Suppressor macrophage treated with lipopolysaccharide for 1 hour (primary cell): ENCODE measurements at regions not wholly inside any gene's neighbourhood (a gene's known extent, or its start where the extent isn't known, plus 50 kb on each side); places are given as distances from the start of the nearest gene placed in this dataset.
A peak's percentile ranks its signal among the peaks of the same experiment; 100 is the strongest.

Experiments used
- DNase-seq, 3 donors: peaks; one replicate each; pipeline ENCODE4 v3.0.0-alpha.2; 2020 to 2022

DNA sequence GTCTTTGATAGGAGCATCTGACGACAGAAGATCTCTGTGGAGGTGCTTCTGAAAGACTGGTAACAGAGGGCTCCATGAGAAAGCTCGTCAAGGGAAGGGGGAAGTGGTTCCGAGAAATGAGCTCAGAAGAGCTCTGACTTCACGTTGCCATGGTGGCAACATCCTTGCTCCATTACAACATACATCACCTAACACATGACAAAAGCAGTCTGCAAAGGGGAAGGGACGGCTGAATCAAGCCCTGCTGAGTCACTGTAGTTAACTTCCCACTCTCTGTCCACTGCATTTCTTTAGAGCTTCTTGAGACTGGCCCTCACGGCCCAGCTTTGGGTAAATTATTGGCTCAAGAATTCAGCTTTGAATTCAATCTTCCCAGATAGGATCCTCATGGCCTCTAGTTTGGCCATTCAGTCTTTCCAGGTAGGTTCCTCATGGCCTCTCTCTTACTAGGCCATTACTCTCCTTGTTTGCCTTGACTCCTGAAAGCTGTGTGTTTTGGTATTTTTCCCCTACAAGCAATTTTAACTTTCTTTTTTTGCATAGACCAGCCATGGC is 88.0 kb upstream of the ZNF648 start:
- DNase-seq: peak; percentile 93 to 99 (median 97)

- peak in 1 of 3 donors; percentile 19 for DNase-seq
These were observed 86.4 kb upstream of the ZNF648 start for GRCh38 chr1:182147951-182148350.

- peak; percentile 89 to 99 (median 95) for DNase-seq
These were observed 85.8 kb upstream of the ZNF648 start for GRCh38 chr1:182147136-182147820.

- DNase-seq: peak in 1 of 3 donors; percentile 32
These were observed 84.8 kb upstream of the ZNF648 start for GRCh38 chr1:182146286-182146685.

GRCh38 chr1:182145441-182145840 is 83.9 kb upstream of the ZNF648 start:
- DNase-seq: peak; percentile 40 to 72 (median 53)

GRCh38 chr1:182144646-182145030 is 83.1 kb upstream of the ZNF648 start:
- DNase-seq: no peak

- DNase-seq: peak; percentile 78 to 92 (median 82)
These were observed 82.5 kb upstream of the ZNF648 start for GRCh38 chr1:182143825-182144645.

DNA sequence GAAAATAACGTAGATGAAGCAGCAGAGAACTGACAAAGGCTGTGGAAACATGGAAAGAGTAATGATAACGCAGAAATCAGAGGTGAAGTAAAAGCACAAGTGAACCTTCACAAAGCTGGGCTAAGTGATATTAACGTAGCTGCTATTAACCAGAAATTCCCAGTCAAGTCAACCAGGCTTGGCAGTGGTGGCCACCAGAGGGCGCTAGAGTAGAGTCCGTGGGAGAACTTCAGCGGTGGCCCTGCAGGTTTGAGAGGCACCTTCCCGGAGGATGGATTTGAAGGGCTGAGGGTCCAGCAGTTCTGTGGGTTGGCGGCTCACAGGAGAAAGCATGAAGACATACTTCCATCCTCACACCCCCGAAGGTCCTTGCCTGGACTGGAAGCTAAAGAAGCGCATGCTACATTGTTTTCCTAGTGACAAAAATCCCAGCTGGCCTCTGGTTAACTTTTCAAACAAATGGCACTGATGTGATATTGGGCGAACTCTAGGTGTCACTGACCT is 81.7 kb upstream of the ZNF648 start:
- DNase-seq: peak; percentile 92 to 95 (median 94)

GRCh38 chr1:182142621-182143020 is 81.1 kb upstream of the ZNF648 start:
- DNase-seq: peak in 1 of 3 donors; percentile 12

- peak in 1 of 3 donors; percentile 5 for DNase-seq
These were observed 79.5 kb upstream of the ZNF648 start for GRCh38 chr1:182141040-182141439.

DNA sequence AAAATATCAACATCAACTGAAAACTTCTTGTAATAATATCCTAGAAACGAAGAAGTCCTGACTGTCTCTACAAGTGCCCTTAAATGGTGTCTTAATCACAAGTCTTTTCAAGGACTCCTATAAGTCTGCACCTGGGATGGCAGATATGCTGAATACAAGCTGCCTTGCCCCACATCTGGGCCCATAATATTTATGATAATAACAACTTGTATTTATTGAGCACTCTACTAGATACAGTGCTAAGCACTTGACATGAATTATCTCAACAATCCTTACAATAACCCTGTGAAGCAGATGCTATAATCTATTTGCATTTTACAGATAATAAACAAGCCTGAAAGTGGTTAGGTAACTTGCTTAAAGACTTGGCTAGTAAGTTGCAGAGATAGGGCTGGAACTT is 78.0 kb upstream of the ZNF648 start:
- no peak for DNase-seq

DNA sequence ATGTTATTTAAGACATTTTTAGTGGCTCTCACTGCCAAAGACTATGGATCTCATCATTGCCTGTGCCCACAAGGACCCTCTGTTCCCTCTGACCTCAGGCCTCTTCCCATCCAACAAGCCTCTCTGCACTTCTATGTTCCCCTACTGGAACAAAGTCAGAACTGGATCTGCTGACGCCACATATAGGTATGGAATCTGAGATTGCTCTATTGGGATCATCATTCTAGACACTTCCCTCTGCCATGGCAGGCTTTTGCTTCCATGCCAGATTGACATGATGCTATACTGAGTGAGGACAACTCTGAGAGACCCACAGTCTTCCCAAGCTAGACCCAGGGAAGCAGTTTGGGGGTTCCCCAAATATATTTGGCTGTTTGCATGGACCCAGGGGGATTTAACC is 76.0 kb upstream of the ZNF648 start:
- DNase-seq: no peak

DNA sequence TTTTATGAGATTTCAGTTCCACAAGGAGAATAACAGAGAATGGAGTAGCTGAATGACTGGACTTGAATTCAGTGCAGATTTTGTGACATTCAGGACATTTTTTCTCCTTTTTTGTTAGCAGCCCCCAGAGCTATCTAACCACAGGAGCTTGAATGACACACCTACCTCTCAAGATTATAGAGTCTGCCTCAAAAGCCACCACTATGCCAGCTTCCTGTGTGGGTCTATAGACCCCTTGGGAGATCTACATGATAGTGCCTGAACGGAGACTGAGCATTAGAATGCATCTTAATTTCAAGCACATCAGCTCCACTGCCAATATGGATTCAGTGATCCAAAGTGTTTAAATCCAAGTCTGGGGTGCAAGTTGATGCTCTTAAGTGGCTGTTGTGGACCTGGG is 74.4 kb upstream of the ZNF648 start:
- no peak for DNase-seq

- no peak for DNase-seq
These were observed 72.7 kb upstream of the ZNF648 start for GRCh38 chr1:182134257-182134656.

- DNase-seq: no peak
These were observed 71.7 kb upstream of the ZNF648 start for GRCh38 chr1:182133181-182133580.

DNA sequence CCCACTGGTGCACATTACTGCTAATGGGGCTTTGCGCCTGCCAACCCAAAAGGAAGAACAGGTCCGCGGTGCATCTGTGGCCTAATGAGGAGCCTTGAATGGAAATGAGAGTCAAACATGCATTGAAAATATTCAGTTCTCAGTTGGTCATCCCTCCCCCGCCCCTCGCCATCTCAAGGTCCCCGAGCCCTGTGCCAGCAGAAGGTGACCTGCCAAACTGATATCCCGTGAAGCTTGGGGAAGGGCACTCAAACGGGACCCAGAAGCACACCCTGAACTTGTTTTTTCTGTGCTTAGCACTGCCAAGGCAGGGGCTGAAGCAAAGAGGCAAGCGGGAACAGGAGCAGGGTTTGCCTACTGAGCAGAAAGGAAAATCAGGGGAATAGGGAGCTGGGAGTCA is 67.9 kb upstream of the ZNF648 start:
- DNase-seq: no peak

GRCh38 chr1:182128502-182128901 is 67.0 kb upstream of the ZNF648 start:
- DNase-seq: no peak

GRCh38 chr1:182127656-182128055 is 66.1 kb upstream of the ZNF648 start:
- DNase-seq: no peak

- DNase-seq: no peak
These were observed 64.8 kb upstream of the ZNF648 start for GRCh38 chr1:182126272-182126800.

DNA sequence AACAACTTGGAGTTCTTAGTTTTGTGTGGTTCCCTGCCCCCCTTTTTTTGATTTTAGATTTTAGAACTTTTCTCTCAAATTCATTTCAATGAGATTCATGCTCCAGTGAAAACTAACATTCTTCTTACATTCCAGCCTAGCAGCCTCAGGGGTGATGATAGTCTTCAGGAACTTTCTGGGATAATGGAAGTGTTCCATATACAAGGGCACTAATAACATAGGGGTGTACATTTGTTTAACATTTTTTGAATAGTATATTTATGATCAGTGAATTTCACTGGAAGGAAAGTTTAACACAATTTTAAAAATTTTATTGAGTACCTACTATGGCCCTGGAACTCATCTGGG is 61.4 kb upstream of the ZNF648 start:
- no peak for DNase-seq

DNA sequence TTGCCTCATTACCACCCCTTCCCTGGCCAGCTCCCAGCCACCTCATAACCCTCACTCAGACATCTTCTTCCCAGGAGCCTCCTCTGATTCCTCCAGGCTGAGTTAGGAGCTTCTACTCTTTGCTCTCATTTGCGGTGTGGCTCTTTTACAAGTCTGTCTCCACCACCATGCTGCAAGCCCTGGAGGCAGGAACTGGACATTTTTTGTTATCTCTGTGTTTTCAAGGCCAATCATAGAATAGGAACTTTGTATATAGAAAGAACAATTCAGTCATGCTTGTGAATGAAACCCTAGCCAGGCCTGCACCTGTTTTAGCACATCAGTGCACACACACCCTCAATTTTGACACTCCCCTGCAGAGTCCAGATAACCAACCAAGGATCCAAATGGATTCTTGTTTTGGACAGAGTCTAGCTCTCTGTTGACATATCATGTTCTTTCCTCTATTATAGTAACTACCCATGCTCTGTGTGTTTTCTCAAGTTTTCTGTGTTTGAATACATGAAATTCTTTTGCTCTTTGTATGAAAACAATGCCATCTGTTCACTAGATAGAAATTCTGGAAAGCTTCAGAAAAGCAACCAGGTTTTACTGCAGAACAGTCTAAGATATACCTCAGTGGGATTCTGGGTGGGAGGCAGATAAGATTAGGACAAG is 60.9 kb upstream of the ZNF648 start:
- DNase-seq: no peak

- DNase-seq: no peak
These were observed 60.3 kb upstream of the ZNF648 start for GRCh38 chr1:182121787-182122186.
